ENCODE measurements at regions not wholly inside any gene's neighbourhood (a gene's known extent, or its start where the extent isn't known, plus 50 kb on each side); places are given as distances from the start of the nearest gene placed in this dataset.

DNA sequence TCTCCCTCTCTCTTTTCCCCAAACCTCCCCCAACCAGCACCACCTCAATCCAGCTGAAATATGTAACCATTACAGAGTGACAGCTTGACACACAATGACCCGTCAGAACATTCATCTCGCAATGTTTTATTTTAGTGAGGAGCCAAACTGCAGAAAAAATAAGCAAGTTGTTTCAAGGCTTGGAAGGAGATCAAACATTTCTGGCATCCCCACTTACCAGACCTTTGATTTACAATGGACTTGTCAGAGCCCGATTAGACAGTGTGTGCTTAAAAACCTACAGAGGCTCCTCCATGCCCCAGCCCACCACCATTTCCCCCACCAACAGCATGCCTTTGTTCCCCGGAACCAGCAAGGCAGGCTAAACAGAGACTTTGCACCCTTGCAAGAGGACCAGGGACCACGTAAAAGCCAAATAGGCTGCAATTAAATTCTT lies 382.8 kb upstream of the ZNF507 start:
- Histone ChIP-seq H3K27ac (replicated peaks in 1 of 4) (peak overlapping the region in 1 of 4 donors; percentile 18), H3K27me3 (no peaks in the 10 kb centered on the region), H3K4me3 (no peak overlapping the region), H3K36me3 (no peaks in the 10 kb centered on the region), H3K4me1 (peaks cover 9 to 42% (median 33%) of the 10 kb centered on the region in 4 donors), H3K9me3 (no peaks in the 10 kb centered on the region)
- DNase-seq (ENCODE audit: extremely low spot score), result no peak
- intact Hi-C loops (cut with DNase I), result no loop called here
- 23% methylated on average over 5 of the region's 5 CpGs for WGBS
- TF ChIP-seq EP300 (IDR thresholded peaks at IDR 0.05) (no peak), POLR2A (IDR thresholded peaks at IDR 0.05; ENCODE audit: low read depth) (no peak), POLR2AphosphoS5 (IDR thresholded peaks at IDR 0.05) (peak in 1 of 2 donors; percentile 58)
- TF ChIP-seq, protein P1, sequence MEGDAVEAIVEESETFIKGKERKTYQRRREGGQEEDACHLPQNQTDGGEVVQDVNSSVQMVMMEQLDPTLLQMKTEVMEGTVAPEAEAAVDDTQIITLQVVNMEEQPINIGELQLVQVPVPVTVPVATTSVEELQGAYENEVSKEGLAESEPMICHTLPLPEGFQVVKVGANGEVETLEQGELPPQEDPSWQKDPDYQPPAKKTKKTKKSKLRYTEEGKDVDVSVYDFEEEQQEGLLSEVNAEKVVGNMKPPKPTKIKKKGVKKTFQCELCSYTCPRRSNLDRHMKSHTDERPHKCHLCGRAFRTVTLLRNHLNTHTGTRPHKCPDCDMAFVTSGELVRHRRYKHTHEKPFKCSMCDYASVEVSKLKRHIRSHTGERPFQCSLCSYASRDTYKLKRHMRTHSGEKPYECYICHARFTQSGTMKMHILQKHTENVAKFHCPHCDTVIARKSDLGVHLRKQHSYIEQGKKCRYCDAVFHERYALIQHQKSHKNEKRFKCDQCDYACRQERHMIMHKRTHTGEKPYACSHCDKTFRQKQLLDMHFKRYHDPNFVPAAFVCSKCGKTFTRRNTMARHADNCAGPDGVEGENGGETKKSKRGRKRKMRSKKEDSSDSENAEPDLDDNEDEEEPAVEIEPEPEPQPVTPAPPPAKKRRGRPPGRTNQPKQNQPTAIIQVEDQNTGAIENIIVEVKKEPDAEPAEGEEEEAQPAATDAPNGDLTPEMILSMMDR (IDR thresholded peaks at IDR 0.05), result no peak

DNA sequence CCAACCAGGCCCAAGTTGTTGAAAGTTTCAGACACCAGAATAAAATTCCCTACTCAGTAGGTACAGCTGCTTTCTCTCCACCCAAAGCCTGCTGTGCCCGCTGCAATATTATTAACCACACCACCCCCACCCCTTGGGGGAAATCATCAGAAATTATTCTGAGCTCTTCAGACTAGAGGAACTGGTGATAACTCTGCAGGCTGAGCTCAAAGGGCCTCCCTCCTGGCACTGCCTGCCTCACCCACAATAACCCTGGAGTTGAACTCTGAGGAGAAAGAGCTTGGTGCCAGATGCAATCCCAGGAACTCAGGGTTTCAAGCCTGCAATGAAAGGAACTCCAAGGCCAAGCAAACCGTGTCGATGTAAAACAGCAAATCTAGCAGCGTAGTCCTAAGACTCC lies 381.7 kb upstream of the ZNF507 start:
- no peak for DNase-seq (ENCODE audit: extremely low spot score)
- no peaks in the 10 kb centered on the region for H3K27me3 ChIP-seq
- H3K9me3 ChIP-seq, result no peaks in the 10 kb centered on the region
- intact Hi-C loops (cut with DNase I), result no loop called here
- no peaks in the 10 kb centered on the region for H3K36me3 ChIP-seq
- TF ChIP-seq EP300 (IDR thresholded peaks at IDR 0.05), result no peak
- no peak for TF ChIP-seq POLR2A (IDR thresholded peaks at IDR 0.05; ENCODE audit: low read depth)
- TF ChIP-seq, protein P1 (IDR thresholded peaks at IDR 0.05), result no peak
- TF ChIP-seq POLR2AphosphoS5 (IDR thresholded peaks at IDR 0.05), result no peak
- no peak overlapping the region for H3K27ac ChIP-seq (replicated peaks in 1 of 4)
- peaks cover 9 to 48% (median 41%) of the 10 kb centered on the region in 4 donors for H3K4me1 ChIP-seq
- WGBS, result 74% methylated on average over 4 of the region's 4 CpGs
- H3K4me3 ChIP-seq, result no peak overlapping the region

DNA sequence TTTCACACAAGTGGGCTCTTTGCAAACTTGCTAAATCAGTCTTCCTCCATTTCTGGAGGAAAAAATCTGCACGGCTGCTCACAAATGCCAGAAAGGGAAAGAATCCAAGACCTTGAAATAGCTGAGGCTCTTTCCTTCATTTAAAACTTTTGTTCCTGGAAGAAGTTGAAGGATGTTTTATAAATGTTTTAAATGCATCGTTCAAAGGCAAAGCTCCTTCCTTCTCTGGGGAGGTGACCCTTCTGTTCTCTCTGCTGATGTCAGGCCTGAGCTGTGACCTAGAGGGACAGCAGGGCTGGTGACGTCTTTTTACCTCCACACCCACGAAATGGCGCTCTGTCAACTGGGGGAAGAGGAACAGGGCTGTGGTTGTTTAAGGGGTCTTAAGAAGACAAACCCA lies 376.4 kb upstream of the ZNF507 start:
- no peak for DNase-seq (ENCODE audit: extremely low spot score)
- TF ChIP-seq EP300 (IDR thresholded peaks at IDR 0.05) (no peak), POLR2AphosphoS5 (IDR thresholded peaks at IDR 0.05) (no peak), POLR2A (IDR thresholded peaks at IDR 0.05; ENCODE audit: low read depth) (no peak)
- TF ChIP-seq, protein P1 (IDR thresholded peaks at IDR 0.05), result no peak
- peaks cover 0 to 33% (median 28%) of the 10 kb centered on the region in 4 donors for H3K4me1 ChIP-seq
- no peaks in the 10 kb centered on the region for H3K9me3 ChIP-seq
- no peaks in the 10 kb centered on the region for H3K27me3 ChIP-seq
- intact Hi-C loops (cut with DNase I), result no loop called here
- 40% methylated on average over 5 of the region's 5 CpGs for WGBS
- H3K4me3 ChIP-seq, result no peak overlapping the region
- peak overlapping the region in 2 of 4 donors; percentile 17 to 52 for H3K27ac ChIP-seq (replicated peaks in 1 of 4)
- no peaks in the 10 kb centered on the region for H3K36me3 ChIP-seq

DNA sequence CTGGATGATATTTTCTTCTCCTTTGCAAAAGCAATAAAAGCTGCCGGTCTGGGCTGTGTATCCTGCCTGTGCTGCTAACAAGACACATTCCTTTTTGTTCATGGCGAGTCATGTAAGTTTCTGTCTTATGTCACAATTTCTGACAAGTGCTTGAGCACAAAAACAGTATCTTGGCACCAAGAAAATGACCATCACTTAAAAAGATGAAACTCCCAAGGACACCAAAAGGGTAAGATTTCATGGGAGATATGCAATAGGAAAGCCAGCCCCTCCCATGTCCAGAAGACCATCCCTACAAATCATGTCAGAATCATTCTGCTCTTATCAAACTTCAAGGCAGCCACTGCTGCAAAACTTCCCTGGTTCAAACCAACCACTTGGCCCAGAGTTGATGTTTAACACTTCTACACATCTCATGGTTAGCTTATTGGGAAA lies 375.4 kb upstream of the ZNF507 start:
- Histone ChIP-seq H3K36me3 (no peaks in the 10 kb centered on the region), H3K4me3 (no peak overlapping the region), H3K27ac (replicated peaks in 1 of 4) (peak overlapping the region in 2 of 4 donors; percentile 17 to 52), H3K9me3 (no peaks in the 10 kb centered on the region), H3K4me1 (peaks cover 0 to 31% (median 27%) of the 10 kb centered on the region in 4 donors), H3K27me3 (no peaks in the 10 kb centered on the region)
- intact Hi-C loops (cut with DNase I), result no loop called here
- no peak for DNase-seq (ENCODE audit: extremely low spot score)
- 38% methylated on average over 2 of the region's 2 CpGs for WGBS
- TF ChIP-seq EP300 (IDR thresholded peaks at IDR 0.05) (no peak), POLR2AphosphoS5 (IDR thresholded peaks at IDR 0.05) (peak in 1 of 2 donors; percentile 57)
- TF ChIP-seq, protein P1 (IDR thresholded peaks at IDR 0.05), result no peak

DNA sequence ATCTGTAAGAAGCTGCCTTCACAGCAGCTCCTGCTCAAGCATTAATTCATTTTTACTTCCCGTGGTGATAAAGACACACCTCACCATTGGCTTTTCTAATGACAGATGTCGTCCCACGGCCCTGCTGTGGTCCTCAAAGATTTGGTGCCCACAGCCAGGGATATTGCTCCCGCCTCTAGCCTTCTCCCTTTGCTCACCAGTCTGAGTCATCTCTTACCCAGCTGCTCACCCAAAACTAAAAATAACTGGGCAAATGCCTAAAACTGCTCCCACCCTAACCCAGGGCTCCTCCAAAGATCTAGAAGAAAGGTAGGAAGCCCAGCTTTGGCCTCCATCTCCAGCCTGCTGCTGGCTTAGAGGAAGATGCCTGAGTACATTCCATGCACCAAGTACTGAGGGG lies 371.1 kb upstream of the ZNF507 start:
- Histone ChIP-seq H3K36me3 (no peaks in the 10 kb centered on the region), H3K9me3 (no peaks in the 10 kb centered on the region), H3K4me1 (peaks cover 0 to 13% (median 12%) of the 10 kb centered on the region in 4 donors), H3K27ac (replicated peaks in 1 of 4) (no peak overlapping the region), H3K27me3 (no peaks in the 10 kb centered on the region), H3K4me3 (no peak overlapping the region)
- intact Hi-C loops (cut with DNase I), result no loop called here
- no peak for DNase-seq (ENCODE audit: extremely low spot score)
- TF ChIP-seq POLR2A (IDR thresholded peaks at IDR 0.05; ENCODE audit: low read depth) (no peak), EP300 (IDR thresholded peaks at IDR 0.05) (no peak)
- 85% methylated on average over 4 of the region's 4 CpGs for WGBS

All from esophagus muscularis mucosa (tissue), 4 donors.